GM19351 (cell line): ENCODE measurements at regions not wholly inside any gene's neighbourhood (a gene's known extent, or its start where the extent isn't known, plus 50 kb on each side); places are given as distances from the start of the nearest gene placed in this dataset.

Experiments
- ATAC-seq: cut with Tn5 transposase; IDR thresholded peaks from one replicate; pipeline ENCODE4 v1.9.1; 2021; ENCODE audit warnings: mild to moderate bottlenecking, moderate library complexity; ENCODE audit not compliant: unreplicated experiment

DNA sequence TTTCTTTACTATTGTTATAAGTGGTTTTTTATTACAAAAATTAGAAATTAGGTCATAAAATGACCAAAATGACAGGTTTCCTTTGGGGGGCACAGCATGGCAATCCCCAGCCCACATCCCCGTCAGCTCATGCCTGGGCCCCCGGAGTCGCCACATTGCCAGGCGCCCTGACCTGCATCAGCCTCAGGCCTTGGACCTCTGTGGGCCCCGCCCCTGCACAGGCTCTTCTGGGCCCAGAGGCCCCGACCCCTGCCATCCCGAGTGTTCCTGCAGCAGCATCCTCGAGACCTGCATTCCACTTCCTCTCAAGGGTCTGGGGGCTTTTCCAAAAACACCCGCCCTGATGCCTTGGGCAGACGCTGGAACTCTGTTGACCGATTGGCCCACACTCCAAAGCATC is 391.1 kb upstream of the MGMT start:
- no peak for ATAC-seq

DNA sequence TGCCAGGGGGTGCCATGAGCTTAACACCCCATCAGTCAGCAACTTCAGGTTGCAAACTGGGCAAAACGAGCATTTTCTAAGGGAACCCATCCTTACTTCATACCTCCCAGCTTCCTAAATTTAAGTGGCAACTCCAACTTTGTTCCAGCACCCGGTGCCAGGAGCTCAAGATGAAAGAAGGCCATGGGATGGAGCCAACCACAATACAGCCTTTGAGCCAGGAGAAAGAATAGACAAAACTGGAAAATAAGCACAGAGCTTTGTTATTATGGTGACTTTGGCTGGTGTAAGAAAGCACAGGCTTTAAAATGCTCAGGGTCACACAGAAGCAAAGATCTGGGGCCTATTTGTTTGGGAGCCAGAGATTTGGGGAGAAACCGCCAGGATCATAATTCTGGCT is 388.7 kb upstream of the MGMT start:
- ATAC-seq, result no peak

DNA sequence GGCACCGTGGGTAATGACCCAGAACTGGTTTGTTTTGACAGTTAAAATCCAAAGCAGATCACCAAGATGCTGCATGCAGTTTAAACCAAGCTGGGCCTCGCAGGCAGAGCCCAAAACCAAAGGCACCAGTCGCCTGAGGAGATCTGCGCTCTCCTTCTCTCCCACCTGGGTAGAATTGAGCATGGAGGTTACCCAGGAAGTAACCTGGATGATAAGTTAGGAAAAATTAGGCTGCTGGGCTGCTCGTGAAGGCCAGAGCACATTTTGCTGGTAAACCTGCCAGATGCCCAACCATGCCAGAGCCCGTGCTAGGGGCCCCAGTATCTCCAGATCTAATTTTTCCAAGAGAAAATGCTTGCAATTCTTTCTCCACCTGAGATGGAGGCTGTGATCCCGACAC is 388.3 kb upstream of the MGMT start:
- ATAC-seq, result no peak

- ATAC-seq, result no peak
Measured at GRCh38 chr10:129079705-129080104, 387.3 kb upstream of the MGMT start.

- no peak for ATAC-seq
Measured at GRCh38 chr10:129085811-129086210, 381.2 kb upstream of the MGMT start.

GRCh38 chr10:129089341-129089740 is 377.7 kb upstream of the MGMT start:
- ATAC-seq, result no peak

- no peak for ATAC-seq
Measured at GRCh38 chr10:129090165-129090564, 376.9 kb upstream of the MGMT start.

DNA sequence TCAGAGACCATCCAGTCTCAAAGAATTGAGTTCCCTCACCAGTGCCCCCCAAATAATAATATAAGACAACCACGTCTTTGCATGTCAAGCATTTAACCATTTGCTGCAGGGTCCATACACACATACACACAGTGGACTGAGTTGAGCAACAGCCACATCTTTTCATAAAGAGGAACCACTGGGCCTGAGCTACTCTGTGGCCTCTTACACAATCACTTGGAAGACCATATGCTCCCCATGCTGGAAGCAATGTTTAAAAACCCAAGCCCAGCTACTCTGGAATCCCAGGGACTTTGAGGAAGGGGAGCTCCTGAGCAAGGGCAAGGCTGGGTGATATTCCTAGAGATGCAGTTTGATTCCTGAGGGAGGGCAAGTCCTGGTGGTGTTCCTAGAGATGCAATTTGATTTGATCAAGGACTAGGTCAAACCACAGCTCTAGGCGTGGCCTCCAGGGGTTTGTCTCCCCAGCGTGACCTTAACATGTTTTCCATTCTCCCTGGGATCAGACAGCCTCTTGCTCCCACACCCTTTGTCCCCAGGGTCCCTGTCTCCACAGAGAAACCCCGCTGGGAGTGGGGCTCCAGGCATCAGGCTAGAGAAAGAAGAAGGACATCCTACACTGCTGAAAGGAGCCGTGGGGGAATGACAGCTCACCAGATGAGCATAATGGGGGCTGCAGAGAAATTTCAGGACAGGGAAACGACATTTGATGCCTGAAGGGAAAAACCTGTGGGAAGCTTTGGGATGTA is 376.2 kb upstream of the MGMT start:
- no peak for ATAC-seq

- no peak for ATAC-seq
Measured at GRCh38 chr10:129093641-129094040, 373.4 kb upstream of the MGMT start.

DNA sequence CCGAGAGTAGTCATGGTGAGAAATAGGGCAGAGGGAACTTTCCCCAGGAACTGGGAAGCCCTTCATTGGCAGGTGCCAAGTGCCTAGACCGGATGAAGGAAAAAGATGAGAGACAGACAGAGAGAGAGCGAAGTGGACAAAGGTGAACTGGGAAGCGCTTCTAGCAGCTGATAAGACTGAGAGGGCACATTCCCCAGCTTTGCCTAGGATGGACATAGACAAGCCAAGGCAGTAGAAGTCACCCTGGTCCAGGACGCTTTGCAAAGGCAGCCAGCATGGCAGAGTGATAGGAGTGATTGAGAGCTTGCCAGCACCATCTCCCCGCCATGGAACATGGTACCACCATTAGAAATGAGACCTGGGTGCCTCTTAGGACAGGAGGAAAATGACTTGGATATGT is 372.8 kb upstream of the MGMT start:
- ATAC-seq, result no peak

GRCh38 chr10:129094861-129095260 is 372.2 kb upstream of the MGMT start:
- ATAC-seq, result no peak

DNA sequence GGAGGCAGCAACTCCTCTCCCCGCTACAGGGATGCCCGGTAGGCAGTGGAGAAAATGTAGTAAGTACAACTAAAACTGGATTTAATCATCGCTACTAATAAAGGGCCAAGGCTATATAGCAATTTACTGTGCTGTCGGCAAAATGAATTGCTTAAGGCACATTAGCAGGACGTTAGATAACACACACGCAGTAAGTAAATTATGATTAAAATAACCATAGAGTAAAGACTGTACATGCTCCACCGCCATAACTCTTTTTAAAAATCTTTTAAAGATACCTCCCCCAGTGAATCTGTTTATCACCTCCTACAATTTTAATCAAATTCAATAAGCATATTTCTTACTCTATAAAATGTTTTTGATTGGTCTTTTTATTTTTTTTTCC is 371.4 kb upstream of the MGMT start:
- ATAC-seq, result no peak

GRCh38 chr10:129096065-129096984 is 370.7 kb upstream of the MGMT start:
- no peak for ATAC-seq

DNA sequence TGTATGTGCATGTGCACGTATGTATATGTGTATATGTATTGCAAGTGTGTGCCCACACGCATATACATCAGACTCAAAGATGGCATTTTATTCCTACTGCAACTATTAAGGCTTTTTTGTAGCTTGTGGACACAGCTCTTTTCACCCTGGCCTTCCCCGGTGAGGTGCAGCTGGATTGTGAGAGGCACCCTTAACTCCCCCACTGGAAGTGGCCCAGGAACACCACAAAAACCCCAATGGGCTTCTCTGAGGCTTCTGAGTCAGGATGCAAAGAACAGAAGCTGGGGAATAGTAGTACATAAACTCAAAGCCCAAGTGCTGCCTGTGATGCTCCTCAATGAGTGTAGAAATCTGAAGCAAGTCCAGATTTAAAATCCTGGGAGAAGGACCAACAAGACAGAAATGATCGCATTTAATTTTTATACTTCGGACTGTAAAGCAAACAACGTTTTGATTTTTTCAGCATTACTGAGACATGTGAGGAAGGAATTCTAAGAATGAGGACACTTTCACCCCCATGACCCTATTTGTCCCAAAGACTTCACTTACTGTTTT is 369.2 kb upstream of the MGMT start:
- ATAC-seq, result no peak

DNA sequence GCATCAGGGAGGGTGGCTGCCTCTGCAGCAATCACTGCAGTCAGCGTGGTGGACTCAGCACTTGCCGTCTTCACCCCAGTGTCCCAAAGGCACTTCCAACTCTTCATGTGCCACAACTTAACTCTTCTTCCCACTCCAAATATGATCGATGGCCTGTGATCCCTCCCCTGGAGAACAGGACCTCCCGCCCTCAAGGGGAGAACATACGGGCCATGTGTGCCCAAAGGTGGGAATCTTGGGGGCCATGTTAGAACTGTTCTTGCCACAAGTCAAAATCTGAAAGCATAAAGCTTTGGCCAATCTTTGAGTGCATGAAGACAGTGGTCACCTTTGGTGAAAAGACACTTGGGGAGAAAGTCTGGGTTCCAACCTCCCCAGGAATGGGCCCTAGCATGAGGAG is 368.5 kb upstream of the MGMT start:
- ATAC-seq, result no peak

GRCh38 chr10:129099486-129099885 is 367.6 kb upstream of the MGMT start:
- ATAC-seq, result no peak

GRCh38 chr10:129099992-129100391 is 367.0 kb upstream of the MGMT start:
- no peak for ATAC-seq

GRCh38 chr10:129101232-129101980 is 365.6 kb upstream of the MGMT start:
- ATAC-seq, result no peak

DNA sequence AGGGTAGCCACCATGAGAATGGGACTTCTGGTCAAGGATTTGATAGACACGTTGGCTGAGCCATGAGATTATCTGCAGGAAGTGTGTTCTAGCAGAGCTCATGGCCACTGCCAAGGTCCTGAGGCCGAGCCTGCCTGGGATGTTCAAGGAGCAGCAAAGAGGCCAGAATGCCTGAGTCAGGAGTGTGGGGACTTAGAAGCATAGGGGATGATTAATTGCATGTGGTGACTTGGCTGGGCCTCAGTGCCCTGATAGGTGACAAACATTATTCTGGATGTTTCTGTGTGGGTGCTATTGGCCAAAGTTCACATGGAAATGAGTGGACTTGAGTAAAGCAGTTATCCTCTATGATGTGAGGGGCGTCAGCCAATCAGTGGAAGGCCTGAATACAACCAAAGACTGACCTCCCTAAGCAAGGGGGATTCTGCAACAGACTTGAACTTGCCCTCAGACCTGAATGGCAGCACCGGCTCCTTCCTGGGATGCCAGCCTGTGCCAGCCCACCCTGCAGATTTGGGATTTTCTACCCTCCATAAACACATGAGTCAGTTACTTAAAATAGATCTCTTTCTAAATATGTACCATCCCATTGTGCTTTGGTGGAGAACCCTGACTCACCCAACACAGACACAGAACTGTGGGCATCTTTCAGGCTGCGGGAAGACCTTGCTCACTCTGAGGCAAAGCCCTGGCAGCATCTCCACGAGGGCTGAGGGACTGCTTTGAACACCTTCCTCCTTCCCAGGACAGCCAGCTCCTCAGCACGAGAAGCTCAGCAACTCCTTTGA is 363.9 kb upstream of the MGMT start:
- no peak for ATAC-seq

DNA sequence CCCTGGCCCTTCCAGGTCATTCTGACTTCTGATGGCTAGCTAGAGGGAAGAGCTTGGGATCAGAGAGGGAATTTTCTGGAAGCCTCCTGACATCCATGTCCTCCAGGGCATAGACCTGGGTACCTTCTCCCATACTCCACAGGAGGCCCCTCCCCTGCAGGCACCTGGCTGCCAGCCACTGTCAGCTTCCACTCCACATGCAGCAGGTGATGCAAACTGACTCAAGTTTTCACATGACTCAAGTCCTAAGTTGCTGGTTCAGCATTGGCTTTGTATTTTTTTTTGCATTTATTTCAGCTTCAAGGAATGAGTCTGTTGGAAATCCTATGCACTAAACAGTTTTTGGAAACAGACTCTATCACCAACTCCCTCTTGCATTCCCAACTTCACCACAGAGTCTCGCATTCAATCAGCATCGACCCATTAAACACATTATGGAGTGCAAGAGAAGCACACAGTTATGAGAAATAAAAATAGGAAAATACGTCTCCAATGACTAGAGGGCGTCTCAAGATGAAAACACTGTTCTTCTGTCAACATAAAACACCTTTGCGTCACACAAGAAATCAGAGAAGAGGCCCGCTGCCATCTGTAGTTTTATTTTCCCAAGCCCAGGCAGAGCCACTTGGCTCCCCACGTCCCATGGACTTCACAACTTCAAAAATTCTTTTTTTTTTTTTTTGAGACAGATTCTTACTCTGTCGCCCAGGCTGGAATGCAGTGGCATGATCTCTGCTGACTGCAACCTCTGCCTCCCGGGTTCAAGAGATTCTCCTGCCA is 362.6 kb upstream of the MGMT start:
- no peak for ATAC-seq
